PC-3 (cell line): ENCODE measurements at regions not wholly inside any gene's neighbourhood (a gene's known extent, or its start where the extent isn't known, plus 50 kb on each side); places are given as distances from the start of the nearest gene placed in this dataset.

Experiments used
- CTCF ChIP-seq: fragments of 300-600 bp; sonication (generic); conservative IDR thresholded peaks from 2 replicates; pipeline ENCODE4 v1.5.1; 2017; ENCODE audit warnings: antibody characterized with exemption, low read depth, mild to moderate bottlenecking, low read length
- EZH2 ChIP-seq: fragments of 300-600 bp; sonication (generic); IDR thresholded peaks from one replicate; pipeline ENCODE4 v1.6.1; 2017; ENCODE audit warnings: antibody characterized with exemption, mild to moderate bottlenecking, low read length; ENCODE audit not compliant: unreplicated experiment

- TF ChIP-seq CTCF: no peak
- TF ChIP-seq EZH2: no peak
Measured at GRCh38 chr13:74778946-74779345, 644.7 kb upstream of the KLF12 start.
